Astrocyte of the cerebellum (primary cell): ENCODE measurements at regions not wholly inside any gene's neighbourhood (a gene's known extent, or its start where the extent isn't known, plus 50 kb on each side); places are given as distances from the start of the nearest gene placed in this dataset.

Source experiments
- DNase-seq: peaks from one replicate; pipeline ENCODE4 v3.0.0-alpha.2; 2011; ENCODE audit warnings: low read depth
- H3K4me3 ChIP-seq: 2 replicates; pipeline ENCODE4 v1.5.1; 2011; ENCODE audit warnings: mild to moderate bottlenecking, low read depth, low read length, moderate library complexity
- in situ Hi-C: cut with HindIII; loops from 2 replicates; pipeline ENCODE4 v1.10.0; 2017; ENCODE audit warnings: low sequenced_read_pairs
- TF ChIP-seq, protein P1 (sequence below): IDR thresholded peaks from 2 replicates; pipeline ENCODE4 v1.5.1; 2012; ENCODE audit warnings: low read length, low read depth, moderate library complexity, mild to moderate bottlenecking; ENCODE audit errors: missing control alignments

DNA sequence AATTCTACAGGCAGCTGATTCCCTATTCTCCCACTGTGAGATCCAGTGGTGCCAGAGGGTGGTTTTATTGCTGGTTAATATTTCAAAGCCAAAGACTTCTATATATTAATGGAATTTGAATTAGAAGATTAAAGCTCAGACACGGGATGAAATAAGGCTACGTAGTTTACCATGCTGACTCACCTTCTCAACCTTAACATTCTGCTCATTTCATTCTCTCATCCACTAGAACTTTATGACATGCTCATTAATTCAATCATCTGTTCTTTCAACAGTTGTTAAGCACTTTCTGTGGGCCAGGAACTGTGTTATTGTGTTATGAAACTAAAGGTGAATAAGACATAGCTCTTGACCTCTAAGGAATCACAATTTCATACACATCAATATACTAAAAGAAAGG is 456.9 kb upstream of the MAP3K7 start:
- TF ChIP-seq, protein P1, sequence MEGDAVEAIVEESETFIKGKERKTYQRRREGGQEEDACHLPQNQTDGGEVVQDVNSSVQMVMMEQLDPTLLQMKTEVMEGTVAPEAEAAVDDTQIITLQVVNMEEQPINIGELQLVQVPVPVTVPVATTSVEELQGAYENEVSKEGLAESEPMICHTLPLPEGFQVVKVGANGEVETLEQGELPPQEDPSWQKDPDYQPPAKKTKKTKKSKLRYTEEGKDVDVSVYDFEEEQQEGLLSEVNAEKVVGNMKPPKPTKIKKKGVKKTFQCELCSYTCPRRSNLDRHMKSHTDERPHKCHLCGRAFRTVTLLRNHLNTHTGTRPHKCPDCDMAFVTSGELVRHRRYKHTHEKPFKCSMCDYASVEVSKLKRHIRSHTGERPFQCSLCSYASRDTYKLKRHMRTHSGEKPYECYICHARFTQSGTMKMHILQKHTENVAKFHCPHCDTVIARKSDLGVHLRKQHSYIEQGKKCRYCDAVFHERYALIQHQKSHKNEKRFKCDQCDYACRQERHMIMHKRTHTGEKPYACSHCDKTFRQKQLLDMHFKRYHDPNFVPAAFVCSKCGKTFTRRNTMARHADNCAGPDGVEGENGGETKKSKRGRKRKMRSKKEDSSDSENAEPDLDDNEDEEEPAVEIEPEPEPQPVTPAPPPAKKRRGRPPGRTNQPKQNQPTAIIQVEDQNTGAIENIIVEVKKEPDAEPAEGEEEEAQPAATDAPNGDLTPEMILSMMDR: no peak
- H3K4me3 ChIP-seq: no peak overlapping the region
- DNase-seq: no peak
- in situ Hi-C loops: no loop called here

DNA sequence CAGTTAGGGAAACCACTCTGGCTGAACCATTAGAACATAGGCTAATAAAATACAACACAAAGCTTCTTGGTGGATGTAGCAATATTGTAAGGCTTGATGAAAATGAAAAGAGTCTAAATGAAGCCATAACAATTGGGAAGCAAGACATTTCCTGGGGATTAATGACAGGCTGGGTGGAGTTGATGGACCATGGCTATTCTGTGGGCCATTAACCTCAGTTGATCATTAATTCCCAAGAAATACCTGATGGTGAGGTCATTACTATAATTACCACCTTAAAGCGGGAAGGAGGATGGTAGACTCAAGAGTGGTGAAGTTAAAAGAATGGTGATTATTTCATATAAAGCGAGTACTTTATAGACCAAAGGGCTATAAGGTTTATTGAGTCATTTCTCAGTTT is 455.8 kb upstream of the MAP3K7 start:
- DNase-seq: no peak
- in situ Hi-C loops: no loop called here
- TF ChIP-seq, protein P1: no peak
- no peak overlapping the region for H3K4me3 ChIP-seq

DNA sequence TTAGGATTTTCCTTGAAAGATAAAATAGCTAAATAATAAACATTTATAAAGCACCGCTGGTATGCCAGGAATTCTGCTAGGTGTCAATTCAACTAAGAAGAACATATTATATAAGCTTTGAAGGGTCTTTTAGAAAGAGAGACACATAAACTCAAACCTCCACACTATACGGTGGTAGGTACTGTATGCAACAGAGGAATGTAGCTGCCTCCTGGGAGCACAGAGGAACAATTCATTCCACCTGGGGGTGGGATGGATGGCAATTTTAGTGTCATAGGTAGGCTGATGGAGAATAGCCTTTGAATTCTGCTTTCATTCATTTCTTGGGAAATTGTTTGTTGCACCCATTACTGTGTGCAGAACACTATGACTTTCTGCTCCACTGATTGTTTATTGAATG is 447.1 kb upstream of the MAP3K7 start:
- in situ Hi-C loops: no loop called here
- TF ChIP-seq, protein P1: no peak

DNA sequence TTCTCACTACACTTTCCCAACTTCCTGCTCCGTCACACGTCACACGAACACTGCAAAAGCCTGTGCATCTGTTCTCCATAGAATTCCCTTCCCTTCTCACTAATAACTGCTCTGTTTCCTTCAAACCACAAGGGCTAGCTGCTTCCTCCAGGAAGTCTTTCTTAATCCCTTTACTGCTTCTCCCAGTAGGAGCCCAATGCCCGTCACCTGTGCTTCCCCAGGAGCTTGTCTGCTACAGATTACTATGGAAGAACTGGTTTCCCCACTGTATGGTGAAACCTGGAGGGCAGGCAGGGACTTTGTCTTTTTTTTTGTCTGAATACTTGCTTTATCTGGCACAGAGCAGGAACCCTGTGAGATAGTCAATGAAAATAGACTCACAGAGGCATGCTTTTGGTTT is 444.7 kb upstream of the MAP3K7 start:
- DNase-seq: no peak
- TF ChIP-seq, protein P1: no peak
- in situ Hi-C loops: no loop called here
- no peak overlapping the region for H3K4me3 ChIP-seq

More for the DNA sequence above, 447.1 kb upstream of the MAP3K7 start:
- no peak for DNase-seq
- no peak overlapping the region for H3K4me3 ChIP-seq

DNA sequence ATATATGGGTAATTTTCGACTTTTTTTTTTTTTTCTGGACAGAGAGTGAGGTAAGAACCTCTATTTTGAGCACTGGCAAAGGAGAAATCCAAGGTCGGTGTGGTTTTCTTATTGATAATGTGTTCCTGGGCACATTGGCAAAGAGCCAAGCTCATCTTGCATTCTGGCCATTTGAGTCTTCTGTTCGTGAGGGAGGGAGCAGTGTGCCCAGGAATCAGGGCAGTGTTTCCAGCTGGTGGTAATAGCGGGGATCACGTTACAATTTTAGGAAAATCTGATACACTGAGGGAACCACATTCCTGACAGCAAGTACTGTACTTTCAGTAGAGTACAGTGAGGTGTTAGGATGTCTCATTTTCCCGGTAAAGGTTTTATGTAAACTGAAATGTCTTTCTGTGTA is 442.3 kb upstream of the MAP3K7 start:
- DNase-seq: no peak
- TF ChIP-seq, protein P1: no peak
- in situ Hi-C loops: no loop called here
- no peak overlapping the region for H3K4me3 ChIP-seq

DNA sequence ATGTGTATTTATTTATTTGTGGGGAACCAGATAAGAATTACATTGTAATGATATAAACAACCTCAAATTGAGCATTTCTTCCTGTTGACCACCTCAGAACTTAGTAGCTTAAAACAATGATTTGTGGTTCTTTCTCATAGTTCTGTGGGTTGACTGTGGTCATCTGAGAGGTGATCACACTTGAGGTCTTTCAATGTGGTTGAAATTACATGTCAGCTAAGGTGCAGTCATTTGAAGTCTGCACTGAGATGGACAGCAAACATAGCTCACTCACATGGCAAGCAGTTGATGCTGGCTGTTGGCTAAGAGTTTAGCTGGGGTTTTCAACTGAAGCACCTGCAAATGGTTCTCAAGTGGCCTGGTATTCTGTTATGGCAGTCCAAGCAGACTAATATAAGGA is 436.7 kb upstream of the MAP3K7 start:
- TF ChIP-seq, protein P1: no peak
- no peak overlapping the region for H3K4me3 ChIP-seq
- in situ Hi-C loops: no loop called here
- DNase-seq: no peak

DNA sequence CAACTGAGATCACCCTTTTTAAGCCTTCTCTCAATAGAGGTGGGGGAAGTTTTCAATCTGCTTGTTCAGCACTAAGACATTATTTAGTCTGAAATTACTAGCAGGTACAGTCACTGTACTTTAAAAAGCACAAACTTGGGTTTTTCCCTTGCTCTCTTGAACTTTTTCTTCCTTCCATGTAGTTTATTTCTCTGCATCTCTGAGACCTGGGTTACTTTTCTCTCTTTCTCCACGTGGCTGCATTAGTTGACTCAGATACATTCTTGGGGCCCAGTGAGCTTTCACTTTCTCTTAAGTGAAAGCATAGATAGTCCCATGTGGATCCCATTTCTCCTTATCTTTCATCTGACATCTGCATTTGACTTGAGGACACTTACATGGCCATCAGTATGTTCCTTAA is 433.9 kb upstream of the MAP3K7 start:
- in situ Hi-C loops: no loop called here
- DNase-seq: no peak
- TF ChIP-seq, protein P1: no peak
- no peak overlapping the region for H3K4me3 ChIP-seq
